Heart left ventricle (tissue), 13 donors: ENCODE measurements at regions not wholly inside any gene's neighbourhood (a gene's known extent, or its start where the extent isn't known, plus 50 kb on each side); places are given as distances from the start of the nearest gene placed in this dataset.

Source experiments
- CTCF ChIP-seq, 12 donors: fragments of 200-600 bp; sonication (generic) in 4 of 12; IDR thresholded peaks; one replicate each; pipeline versions ENCODE4 v1.5.0 to v1.8.0; 2018 to 2022; ENCODE audit warnings: antibody characterized with exemption in 12 of 12, mild to moderate bottlenecking in 5 of 12
- POLR2A ChIP-seq, 2 donors: fragments of 450-650 bp; IDR thresholded peaks; one replicate each; pipeline ENCODE4 v1.6.1; 2017; ENCODE audit warnings: antibody characterized with exemption in 2 of 2, mild to moderate bottlenecking in 2 of 2, moderate library complexity in 2 of 2
- donor health status: ischemic (EF 13 %, LVEDD 7.1; RV severe dilation, severe dysfunction).
- donor health status: DM: no; HTN: yes; CAD: no.
- donor health status: DM: no; HTN: no; CAD: no.
- donor health status: ischemic (EF 25% LVEDD 6.9; RV normal size, moderate dysfunction).
- donor health status: ischemic (EF 25% LVEDD 5.7; RV mildly dilated, moderate dysfunction).
- donor health status: ischemic (EF 35%, LVEDD 5.7; RV mildly dilated, moderate dysfunction).
- donor health status: nonischemic (EF 11% LVEDD 7.7; RV severe dilation, severe dysfunction).
- donor health status: DM: yes; HTN: yes; CAD: no.
- donor health status: PGD.
- donor health status: ischemic (EF 29% LVEDD 5.4; RV normal size, mild dysfunction).
- donor health status: nonischemic (EF 23%, LVEDD 6.1; RV moderate dilation, normal function).

DNA sequence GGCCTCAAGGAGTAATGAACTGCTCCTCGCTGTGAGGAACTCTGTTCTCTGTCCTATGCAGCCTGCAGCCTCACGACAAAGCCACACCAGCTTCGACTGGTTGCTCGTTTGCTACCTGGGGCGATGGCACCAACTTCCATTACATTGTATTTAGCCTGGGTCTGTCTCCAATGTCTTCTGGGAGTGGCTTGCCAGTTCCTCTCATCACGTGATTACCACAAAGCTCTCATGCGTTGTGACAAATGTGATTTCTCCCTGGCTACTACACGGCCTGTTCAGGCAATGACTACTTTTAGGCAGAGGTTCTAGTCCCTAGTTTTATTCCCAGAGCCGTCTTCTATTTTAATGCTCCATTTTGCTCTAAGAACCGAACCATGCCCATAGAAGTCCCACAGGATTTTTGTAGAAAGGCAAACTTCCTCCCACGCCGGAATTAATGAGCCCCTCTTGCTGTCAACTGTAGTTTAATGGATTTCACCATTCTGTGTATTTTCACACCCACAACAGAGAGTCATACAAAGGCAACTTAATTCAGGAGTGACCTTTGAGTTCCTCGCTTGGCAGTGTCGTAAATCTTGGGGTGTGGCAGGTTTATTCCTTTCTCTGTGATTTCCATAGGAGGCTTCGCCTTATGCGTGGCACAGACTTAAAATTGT, 351.9 kb downstream of the EFNB2 start:
- TF ChIP-seq CTCF (IDR thresholded peaks at IDR 0.05) (no peak), POLR2A (IDR thresholded peaks at IDR 0.05) (no peak)
